AG20443 (cell line): ENCODE measurements at regions not wholly inside any gene's neighbourhood (a gene's known extent, or its start where the extent isn't known, plus 50 kb on each side); places are given as distances from the start of the nearest gene placed in this dataset.

Source experiments
- DNase-seq: peaks from one replicate; pipeline ENCODE4 v3.0.0; 2012; ENCODE audit warnings: low spot score, mixed read lengths

DNA sequence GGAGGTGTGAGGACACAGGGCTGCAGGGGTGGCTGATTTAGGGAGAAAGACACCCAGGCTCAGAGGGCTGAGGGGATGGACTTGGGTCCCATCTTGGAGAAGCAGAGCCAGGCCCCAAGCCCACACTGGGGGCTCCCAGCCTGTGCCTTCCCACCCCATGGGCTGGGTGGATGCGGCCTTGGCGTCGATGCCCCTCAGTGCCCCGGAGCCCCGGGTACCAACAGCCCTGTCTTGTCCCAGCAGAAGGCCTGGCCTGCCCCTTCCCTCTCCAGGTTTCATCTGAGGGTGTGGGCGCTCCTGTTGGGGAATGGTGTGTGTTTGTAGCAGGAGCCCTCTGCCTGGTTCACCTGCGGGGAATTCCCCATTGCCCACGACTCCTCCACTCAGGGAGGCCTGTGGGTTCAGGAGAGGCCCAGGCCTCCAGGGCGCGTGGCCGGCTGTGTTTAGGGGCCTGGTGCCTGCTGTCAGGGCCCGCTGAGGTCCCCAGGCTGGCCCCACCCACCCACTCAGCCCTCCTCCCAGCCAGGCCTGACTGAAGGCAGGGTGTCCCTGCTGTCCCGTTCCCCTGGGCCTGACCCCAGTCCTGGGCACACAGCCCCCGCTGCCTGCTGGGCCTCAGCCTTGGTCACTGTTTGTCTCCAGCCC is 51.1 kb upstream of the BEGAIN start:
- no peak for DNase-seq

DNA sequence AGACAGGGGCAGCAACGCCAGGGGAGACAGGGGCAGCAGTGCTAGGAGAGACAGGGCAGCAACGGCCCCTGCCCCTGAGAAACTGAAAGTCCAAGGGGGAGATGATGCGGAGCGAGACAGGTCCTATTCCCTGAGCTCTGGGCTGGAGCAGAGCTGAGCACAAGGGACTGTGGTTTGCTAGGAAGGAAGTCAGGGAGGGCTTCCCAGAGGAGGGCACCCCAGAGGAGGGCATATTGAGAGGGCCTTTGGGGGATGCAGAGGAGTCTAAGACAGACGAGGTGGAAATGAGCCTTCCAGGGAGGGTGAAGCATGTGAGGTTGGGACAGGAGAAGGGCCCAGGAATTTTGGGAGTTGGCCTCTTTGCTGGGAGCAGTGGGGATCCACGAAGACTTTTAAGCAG is 52.1 kb upstream of the BEGAIN start:
- DNase-seq, result no peak

DNA sequence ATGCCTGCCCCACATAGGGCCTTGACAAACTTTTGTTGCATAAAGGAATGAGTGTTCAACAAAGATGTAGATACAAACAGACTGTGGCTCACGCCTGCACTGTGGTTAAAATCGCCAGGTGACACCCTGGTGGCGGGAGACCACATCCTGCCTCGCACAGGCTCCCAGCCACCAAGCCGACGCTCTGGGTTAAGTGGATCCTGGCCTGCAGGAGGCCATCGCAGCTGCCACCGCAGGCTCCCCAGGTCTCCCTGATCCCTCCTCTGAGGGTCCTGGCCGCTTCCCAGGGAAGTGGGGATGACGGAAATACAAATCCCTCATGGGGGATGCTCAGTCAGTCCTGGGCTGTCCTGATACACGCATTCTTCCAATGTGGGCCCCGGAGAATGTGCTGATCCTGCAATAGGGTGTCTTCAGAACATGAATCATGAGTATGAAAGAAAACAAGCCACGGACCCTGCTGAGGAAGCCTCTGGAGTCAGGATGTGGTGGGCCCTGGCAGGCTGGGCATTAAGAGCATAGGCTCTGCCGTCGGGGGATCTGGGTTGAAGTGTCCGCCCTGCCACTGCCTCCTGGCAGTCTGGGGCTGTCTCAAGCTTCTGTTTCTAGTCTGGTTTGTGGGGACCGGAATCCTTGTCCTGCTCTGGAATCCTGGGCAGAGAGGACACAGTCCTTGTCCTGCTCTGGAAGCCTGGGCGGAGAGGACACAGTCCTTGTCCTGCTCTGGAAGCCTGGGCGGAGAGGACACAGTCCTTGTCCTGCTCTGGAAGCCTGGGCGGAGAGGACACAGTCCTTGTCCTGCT is 53.5 kb upstream of the BEGAIN start:
- DNase-seq, result no peak

DNA sequence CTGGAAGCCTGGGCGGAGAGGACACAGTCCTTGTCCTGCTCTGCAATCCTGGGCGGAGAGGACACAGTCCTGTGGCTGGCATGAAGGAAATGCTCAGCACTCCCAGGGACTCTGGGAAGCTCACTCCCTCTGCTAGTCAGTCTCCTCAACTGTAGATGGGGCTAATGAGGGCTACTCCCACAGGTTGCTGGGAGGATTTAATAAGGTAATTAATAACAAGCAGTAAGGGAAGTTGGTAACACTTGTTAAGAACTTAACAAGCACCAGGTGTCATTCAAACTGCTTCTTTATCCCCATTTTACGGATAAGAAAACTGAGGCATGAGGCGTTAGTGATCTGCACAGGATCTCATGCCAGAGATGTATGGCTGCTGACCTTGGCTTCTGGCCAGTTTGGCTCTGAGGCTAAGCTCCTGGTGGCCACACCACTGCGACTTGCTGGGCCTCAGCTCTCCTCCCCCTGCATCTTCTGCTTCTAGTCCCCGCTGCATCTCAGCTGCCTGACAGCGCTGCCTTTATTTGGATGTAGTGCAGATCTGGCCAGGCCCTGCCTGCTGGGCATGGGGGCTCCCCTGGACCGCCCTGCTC is 54.1 kb upstream of the BEGAIN start:
- DNase-seq, result no peak

DNA sequence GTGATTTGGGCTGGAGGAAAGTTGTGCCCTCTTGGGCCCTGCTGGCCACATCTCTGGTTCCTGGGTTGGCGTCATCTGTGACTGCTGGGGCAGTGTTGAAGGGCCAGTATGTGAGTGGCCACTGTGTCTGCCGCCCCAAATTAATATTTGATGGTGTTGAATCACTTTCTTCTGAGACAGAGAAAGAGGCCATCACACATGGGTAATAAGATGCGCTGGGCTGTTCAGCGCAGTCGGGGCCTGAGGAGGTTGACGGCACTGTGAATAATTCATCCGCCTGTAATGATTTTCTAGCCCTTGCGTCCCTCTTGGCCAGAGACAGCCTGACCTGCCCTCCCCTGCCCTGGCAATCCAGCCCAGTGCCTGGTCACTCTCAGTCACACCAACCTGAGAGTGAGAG is 56.2 kb upstream of the BEGAIN start:
- DNase-seq, result no peak

DNA sequence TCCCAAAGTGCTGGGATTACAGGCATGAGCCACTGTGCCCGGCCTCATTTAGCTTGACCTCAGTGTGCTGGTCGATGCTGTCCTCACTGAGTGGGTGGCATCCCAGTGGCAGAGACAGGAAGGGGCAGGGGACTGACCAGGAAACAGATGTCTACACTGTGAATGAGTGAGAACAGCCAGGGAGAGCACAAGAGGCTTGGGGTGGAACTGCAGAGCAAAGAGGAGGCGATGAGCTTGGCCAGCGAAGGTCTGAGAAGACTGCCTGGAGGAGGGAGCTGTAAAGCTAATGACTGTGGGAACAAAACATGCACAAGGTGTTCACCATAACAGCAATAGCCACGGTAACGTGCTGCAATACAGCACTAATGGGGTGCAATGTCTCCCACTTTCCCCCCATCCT is 57.2 kb upstream of the BEGAIN start:
- no peak for DNase-seq

DNA sequence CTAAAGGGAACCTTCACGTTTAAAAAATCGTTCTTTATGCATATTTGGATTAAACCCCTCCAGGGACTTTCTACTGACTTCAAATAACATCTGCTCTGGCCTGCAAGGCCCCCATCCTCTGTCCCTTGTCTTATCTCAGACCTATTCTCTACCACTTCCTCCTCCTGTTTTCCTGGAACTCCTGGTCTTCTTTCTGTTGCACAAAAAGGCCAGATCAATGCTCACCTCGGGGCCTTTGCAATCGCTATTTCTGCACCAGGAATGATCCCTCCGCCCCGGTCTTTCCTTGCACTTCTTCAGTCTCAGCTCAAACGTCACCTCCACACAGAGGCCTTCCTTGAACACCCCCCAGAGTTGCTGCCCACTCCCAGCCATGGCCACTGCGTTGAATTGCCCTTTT is 57.6 kb upstream of the BEGAIN start:
- no peak for DNase-seq

DNA sequence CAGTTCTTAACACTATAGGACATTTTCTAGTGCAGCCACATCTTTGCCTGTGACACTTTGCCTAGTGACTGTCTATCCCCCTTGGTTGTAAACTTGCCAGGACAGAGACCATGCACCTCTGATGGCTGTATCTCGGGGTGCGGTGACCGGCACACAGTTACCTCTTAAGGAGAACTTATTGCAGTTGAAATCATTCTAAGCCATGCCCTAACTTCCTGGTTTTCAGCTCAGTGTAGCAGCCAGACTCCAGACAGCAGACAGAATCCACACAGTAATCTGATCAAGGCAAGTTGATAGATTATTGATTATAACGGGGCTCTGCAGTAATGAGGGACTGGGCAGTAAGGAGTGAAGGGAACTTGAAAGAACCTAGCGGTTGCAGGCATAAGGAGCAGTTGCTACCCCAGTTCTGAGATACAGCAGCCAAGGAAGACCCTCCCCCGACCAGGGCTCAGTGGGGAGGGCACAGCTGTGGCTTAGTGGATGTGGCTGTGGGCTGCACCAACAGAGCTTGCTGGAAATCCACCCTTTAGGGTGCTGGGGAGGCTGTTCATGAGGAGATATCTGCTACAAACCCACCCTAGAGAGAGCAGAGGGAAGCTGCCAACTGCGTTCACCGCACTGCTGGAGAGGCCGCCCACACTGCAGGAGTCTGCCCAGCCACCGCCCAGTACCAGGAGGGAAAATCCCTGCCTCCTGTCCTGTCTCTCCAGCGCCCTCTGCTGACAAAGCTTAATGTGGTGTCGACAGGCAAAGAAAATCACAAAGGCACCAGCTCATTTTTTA is 58.2 kb upstream of the BEGAIN start:
- DNase-seq, result peak; percentile 92

DNA sequence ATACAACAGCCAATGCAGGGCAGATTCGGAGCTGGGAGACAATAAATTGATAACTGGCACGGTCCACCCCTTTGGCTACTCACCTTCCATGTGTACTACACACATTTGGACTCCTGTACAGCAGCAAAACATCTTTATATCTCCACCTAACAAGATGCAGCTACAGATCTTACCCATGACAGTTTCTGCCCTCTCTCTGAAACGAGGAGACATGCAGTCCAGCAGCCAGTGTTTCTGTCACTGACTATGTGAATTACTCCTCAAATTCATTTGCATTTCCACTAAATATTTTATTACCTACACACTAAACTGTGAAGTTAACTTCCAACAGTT is 58.7 kb upstream of the BEGAIN start:
- no peak for DNase-seq

DNA sequence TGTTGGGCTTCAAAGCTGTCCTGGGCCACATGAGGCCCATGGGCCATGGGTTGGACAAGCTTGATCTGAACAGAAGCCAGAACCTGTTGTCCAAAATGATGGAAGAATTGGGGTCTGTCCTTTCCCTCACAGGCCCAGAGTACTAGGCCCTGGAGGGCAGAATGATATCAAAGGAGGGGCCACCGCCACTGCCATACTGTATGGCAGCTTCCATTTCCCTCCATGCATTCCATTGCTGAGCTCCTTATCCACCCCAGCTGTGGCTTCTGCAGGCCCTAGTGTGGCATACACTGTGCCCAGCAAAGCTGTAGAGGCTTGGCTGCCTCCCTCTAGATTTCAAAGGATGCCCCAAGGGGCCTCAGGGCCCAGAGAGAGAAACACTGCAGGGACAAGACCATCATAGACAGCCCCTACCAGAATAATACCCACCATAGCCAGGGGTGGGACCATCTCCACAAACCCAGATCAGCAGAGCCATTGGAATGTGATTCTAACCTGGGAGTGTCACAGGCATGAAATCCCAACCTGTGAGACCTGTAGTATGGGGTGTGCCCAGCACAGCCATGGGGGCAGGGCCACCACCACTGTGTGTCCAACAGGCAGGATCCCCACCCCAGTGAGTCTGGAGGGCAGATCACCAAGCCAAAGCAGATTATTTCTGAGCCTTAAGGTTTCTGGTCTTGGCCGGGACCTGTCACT is 61.4 kb upstream of the BEGAIN start:
- no peak for DNase-seq

DNA sequence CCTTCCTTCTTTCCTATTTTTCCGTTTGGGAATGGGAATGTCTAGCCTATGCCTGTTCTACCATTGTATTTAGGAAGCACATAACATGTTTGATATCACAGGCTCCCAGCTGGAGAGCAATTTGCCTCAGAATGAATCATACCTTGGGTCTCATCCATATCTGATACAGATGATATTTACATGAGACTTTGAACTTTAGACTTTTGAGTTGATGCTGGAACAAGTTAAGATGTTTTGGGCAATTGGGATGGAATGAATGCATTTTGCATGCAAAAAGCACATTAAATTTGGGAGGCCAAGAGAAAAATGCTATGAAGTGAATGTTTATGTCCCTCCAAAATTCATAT is 61.9 kb upstream of the BEGAIN start:
- no peak for DNase-seq

DNA sequence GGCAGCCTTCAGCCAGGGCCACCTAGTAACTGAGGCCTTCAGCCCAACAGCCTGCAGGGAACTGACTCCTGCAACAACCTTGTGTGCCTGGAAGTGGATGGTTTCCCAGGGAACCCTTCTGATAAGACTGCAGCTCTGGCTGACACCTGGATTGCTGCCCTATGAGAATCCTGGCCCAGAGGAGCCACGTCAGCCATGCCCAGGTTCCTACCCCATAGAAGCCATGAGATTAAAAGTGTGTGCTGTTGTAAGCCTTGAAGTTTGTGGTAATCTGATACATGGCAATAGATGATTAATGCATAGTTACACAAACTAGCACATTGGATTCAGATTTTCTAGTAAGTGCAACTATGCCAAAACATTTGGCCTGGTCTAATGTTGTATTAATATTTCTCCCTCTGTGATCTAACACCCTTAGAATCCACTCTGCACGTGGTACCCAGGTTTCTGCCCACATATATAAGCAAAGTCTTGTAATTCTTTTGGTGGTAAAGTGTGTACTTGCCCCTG is 64.8 kb upstream of the BEGAIN start:
- no peak for DNase-seq

DNA sequence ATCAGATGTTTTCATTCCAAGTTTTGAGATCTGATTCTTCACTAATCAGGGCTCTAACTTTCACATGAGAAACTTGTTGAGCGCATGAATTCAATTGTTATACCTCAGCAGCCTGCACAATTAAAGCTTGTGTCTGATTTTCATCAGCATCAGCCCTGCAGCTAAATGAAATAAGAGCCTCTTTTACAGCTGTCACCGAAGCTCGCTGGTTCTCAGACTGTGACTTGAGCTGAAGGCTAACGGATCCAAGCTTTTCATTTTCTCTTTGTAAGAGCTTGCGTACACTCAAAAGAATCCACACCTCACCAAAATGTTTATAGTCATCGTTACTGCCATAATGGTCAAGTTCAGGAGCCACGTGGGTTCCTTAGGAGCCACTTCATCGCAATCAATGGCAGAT is 65.5 kb upstream of the BEGAIN start:
- DNase-seq, result no peak

DNA sequence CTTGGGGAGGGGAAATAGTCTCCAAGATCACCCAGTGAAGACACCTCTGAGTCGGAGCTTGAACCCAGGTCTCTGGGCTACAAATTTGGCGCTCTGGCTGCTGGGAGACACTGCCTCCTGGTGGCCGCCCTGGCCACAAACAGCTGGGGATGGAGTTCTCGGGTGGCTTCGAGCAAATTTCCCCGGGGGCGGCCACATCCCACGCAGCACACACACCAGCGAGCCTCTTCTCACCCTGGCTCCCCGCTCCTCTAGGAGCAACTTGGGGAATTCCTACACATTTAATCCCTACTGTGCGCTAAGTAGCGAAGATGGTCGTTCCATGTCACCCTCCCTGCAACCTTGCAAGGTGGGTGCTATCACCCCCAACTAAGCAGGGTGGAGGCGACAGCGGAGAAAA is 66.2 kb upstream of the BEGAIN start:
- DNase-seq, result peak; percentile 38

DNA sequence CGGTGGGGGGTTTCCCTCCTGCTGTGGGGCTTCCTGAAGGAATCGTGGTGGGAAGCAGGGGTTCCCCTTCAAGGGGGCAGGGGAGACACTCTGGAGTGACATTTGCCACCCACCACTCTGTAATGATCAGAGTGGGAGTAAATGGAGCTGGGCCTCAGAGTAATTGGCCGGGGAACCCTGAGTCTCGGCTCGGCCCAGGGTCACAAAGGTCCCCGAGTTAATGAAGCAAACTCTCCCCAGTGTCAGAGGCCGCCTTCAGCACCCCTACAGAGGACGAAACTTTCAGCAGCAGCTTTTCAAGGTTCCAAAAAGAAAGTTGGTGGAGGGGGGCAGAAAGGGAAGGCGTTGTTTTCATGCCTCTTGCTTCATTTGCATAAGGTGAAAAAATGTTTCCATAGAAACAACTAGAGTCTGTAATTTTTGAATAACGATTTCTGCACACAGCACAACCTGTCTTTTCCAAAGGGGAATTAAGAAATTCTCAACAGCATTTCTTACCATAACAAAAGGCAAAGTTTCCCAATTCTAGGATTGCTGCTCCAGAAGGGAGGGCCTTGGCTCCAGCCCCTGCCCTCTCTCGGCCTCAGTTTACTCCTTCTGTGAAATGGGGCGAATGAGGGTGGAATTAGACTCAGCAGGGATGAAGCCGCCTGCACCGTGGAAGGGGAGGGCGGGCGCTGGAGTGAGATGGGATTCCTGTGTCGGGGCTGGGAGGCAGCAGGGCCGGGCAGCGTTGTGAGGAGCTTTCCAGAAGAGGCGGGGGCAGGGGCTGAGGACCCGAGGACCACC is 67.0 kb upstream of the BEGAIN start:
- no peak for DNase-seq

DNA sequence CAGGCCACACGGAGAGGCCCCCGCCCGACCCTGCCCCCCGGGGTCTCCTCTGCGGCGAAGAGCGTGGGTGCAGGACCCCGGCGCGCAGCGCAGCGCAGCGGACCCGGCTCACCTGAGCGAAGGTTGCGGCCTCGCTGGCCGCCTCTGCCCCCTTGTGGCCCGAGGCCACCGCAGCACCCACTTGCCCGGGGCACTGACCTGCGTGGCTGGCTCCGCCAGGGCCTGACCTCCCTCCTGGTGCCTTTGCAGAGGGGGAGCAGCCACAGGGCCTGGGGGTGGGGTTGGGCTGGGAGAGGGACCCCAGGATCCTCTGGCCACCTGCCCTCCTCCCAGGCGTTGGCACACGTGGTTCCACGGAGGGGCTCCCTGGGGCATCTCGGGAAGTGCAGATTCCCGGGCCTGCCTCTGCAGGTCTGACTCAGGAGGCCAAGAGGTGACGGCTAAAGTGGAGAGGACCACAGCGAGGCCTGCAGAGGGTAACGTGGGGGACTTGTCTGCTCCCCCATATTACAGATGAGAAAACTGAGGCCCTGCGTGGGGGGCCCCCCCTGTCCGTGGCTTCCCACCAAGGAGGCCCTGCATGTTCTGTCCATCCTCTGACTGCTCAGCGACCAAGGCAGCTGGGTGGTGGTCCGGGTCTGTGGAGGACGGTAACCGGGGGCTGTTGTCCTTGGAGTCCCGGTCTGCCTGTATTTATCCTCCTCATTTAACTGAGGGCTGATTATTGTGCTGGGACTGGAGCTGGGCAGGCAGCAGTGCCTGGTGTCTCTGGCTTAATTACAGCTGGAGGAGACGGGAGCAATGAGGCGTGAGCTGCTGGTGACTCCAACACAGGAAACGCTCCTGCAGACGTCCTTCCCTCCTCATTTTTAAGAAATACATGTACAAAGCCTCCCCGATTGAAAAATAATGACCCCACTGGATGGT is 67.9 kb upstream of the BEGAIN start:
- peak; percentile 68 for DNase-seq

DNA sequence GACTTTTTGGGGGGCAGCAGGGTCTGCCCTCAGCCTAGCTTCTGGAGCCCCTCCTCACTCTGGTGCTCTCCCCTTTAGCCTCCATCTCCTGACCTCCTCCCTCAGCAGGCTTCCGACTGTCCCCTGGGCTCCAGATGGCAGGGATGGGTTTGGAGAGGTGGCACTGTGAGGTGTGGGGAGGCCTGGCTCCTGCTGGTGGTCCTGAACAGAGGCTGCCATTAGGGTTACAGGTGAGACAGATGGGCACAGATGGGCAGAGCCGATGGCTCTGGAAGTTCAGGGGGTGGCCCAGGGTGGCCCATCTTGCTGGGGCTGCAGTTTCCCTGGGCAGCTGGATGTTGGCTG is 68.5 kb upstream of the BEGAIN start:
- DNase-seq, result no peak

DNA sequence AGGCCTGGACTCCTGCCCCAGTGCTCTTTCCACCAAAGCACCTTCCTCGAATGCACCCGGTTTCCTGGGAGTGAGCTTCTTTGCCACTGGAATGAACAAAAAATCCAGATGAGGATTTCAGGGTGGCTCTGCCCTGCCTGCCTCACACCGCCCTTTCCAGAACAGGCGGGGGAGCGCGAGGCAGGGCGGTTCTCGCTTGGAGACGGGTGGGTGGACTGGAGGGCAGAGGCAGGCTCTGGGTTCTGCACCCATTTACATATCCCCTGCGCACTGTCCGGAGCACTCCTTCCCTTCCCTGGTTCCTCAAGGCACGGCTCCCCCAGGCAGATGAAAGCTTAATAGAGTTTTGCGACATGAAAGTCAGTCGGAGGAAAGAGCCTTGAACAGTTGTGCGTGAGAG is 69.7 kb upstream of the DLK1 start:
- no peak for DNase-seq

DNA sequence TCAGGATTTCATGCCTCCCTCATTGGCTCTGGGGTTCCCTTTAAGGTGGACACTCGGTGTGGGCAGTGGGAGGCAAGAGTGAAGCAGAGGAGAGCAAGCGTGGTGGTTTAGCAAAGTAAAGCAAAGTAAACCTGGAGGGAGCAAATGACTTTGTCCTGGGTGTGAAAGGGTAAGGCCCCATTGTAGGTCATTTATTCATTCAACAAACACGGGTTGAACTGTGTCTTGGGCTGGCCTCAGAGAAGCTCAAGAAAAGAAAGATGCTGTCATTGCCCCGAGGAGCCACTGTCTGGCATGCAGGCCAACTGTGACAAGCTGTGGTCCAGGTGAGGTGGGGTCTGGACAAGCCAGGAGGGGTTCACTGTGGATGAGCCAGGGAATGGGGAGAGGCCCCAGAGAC is 68.9 kb upstream of the DLK1 start:
- no peak for DNase-seq

DNA sequence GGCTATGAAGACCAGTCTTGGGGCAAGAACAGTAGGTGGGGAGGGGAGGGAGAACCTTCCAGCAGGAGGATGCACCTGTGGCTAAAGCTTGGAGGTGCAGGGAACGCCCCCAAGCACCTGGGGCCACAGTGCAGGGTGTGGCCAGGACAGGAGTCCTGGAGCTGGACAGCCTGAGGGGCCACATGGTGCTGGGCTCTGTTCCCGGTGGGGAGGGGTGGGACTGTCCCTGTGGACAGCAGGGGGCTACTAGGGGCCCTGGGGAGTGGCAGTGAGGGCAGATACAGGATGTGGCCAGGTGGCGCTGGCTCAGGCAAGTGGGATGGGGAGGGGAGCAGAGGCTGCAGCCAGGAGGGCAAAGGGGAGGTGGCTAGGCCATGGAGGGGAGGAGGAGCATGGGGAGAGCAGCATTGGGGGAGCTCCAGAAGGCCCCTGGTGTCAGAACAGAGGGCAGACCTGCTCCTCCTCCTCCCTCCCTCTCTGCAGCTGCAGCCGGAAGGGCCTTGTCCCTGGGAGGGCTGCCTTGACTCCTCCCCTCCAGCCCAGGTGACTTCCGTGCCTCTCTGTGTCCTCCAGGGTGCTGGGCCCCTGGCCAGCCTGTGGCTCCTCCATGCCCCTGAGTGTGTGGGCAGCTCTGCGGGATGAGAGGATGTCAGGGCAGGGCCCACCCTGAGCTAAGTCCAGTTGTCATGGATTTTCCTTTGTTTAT is 68.4 kb upstream of the DLK1 start:
- no peak for DNase-seq
